ENCODE measurements at regions not wholly inside any gene's neighbourhood (a gene's known extent, or its start where the extent isn't known, plus 50 kb on each side); places are given as distances from the start of the nearest gene placed in this dataset.

- TF ChIP-seq POLR2A (IDR thresholded peaks at IDR 0.05; ENCODE audit: low read length) (no peak), GATA1 (IDR thresholded peaks at IDR 0.05; ENCODE audit: low read depth, low read length) (no peak)
Observed at GRCh38 chr4:111475666-111476065, 669.6 kb upstream of the FAM241A start.
